ENCODE measurements at regions not wholly inside any gene's neighbourhood (a gene's known extent, or its start where the extent isn't known, plus 50 kb on each side); places are given as distances from the start of the nearest gene placed in this dataset.

- no peaks in the 10 kb centered on the region for H3K9me3 ChIP-seq (ENCODE audit: control insufficient read depth, low read length)
- no peak overlapping the region for H3K4me3 ChIP-seq (ENCODE audit: insufficient read depth, low read depth, low read length, poor library complexity, severe bottlenecking)
- no peaks in the 10 kb centered on the region for H3K27me3 ChIP-seq (replicated peaks; ENCODE audit: control insufficient read depth, insufficient read depth, low read length, poor library complexity, severe bottlenecking)
- no peak for DNase-seq
- no peak overlapping the region for H3K27ac ChIP-seq (ENCODE audit: insufficient read depth, low read length, poor library complexity, severe bottlenecking)
- H3K4me1 ChIP-seq (ENCODE audit: control insufficient read depth, insufficient read depth, low read length, poor library complexity, severe bottlenecking), result no peaks in the 10 kb centered on the region
- H3K36me3 ChIP-seq (ENCODE audit: control insufficient read depth, insufficient read depth, low read length), result no peaks in the 10 kb centered on the region
Observed at GRCh38 chr21:28099001-28099705, 893.5 kb downstream of the LTN1 start.

- no peaks in the 10 kb centered on the region for H3K9me3 ChIP-seq (ENCODE audit: control insufficient read depth, low read length)
- no peak for DNase-seq
- no peaks in the 10 kb centered on the region for H3K27me3 ChIP-seq (replicated peaks; ENCODE audit: control insufficient read depth, insufficient read depth, low read length, poor library complexity, severe bottlenecking)
- no peaks in the 10 kb centered on the region for H3K4me1 ChIP-seq (ENCODE audit: control insufficient read depth, insufficient read depth, low read length, poor library complexity, severe bottlenecking)
- H3K36me3 ChIP-seq (ENCODE audit: control insufficient read depth, insufficient read depth, low read length), result no peaks in the 10 kb centered on the region
- no peak overlapping the region for H3K4me3 ChIP-seq (ENCODE audit: insufficient read depth, low read depth, low read length, poor library complexity, severe bottlenecking)
- H3K27ac ChIP-seq (ENCODE audit: insufficient read depth, low read length, poor library complexity, severe bottlenecking), result no peak overlapping the region
Observed at GRCh38 chr21:28091466-28091865, 901.2 kb downstream of the LTN1 start.

GRCh38 chr21:28090546-28090945 lies 902.1 kb downstream of the LTN1 start:
- no peak for DNase-seq
- Histone ChIP-seq H3K4me1 (ENCODE audit: control insufficient read depth, insufficient read depth, low read length, poor library complexity, severe bottlenecking) (no peaks in the 10 kb centered on the region), H3K27me3 (replicated peaks; ENCODE audit: control insufficient read depth, insufficient read depth, low read length, poor library complexity, severe bottlenecking) (no peaks in the 10 kb centered on the region), H3K36me3 (ENCODE audit: control insufficient read depth, insufficient read depth, low read length) (no peaks in the 10 kb centered on the region), H3K4me3 (ENCODE audit: insufficient read depth, low read depth, low read length, poor library complexity, severe bottlenecking) (no peak overlapping the region), H3K27ac (ENCODE audit: insufficient read depth, low read length, poor library complexity, severe bottlenecking) (no peak overlapping the region), H3K9me3 (ENCODE audit: control insufficient read depth, low read length) (no peaks in the 10 kb centered on the region)

- no peak overlapping the region for H3K4me3 ChIP-seq (ENCODE audit: insufficient read depth, low read depth, low read length, poor library complexity, severe bottlenecking)
Observed at GRCh38 chr21:28089599-28090441, 902.9 kb downstream of the LTN1 start.

GRCh38 chr21:28086861-28087581 lies 905.7 kb downstream of the LTN1 start:
- Histone ChIP-seq H3K27me3 (replicated peaks; ENCODE audit: control insufficient read depth, insufficient read depth, low read length, poor library complexity, severe bottlenecking) (no peaks in the 10 kb centered on the region), H3K4me3 (ENCODE audit: insufficient read depth, low read depth, low read length, poor library complexity, severe bottlenecking) (no peak overlapping the region), H3K36me3 (ENCODE audit: control insufficient read depth, insufficient read depth, low read length) (no peaks in the 10 kb centered on the region), H3K27ac (ENCODE audit: insufficient read depth, low read length, poor library complexity, severe bottlenecking) (no peak overlapping the region), H3K9me3 (ENCODE audit: control insufficient read depth, low read length) (no peaks in the 10 kb centered on the region), H3K4me1 (ENCODE audit: control insufficient read depth, insufficient read depth, low read length, poor library complexity, severe bottlenecking) (no peaks in the 10 kb centered on the region)
- DNase-seq, result no peak

More at GRCh38 chr21:28089599-28090441, 902.9 kb downstream of the LTN1 start:
- Histone ChIP-seq H3K4me1 (ENCODE audit: control insufficient read depth, insufficient read depth, low read length, poor library complexity, severe bottlenecking) (no peaks in the 10 kb centered on the region), H3K36me3 (ENCODE audit: control insufficient read depth, insufficient read depth, low read length) (no peaks in the 10 kb centered on the region), H3K27me3 (replicated peaks; ENCODE audit: control insufficient read depth, insufficient read depth, low read length, poor library complexity, severe bottlenecking) (no peaks in the 10 kb centered on the region), H3K9me3 (ENCODE audit: control insufficient read depth, low read length) (no peaks in the 10 kb centered on the region), H3K27ac (ENCODE audit: insufficient read depth, low read length, poor library complexity, severe bottlenecking) (no peak overlapping the region)
- no peak for DNase-seq

- DNase-seq, result no peak
- Histone ChIP-seq H3K27me3 (replicated peaks; ENCODE audit: control insufficient read depth, insufficient read depth, low read length, poor library complexity, severe bottlenecking) (no peaks in the 10 kb centered on the region), H3K9me3 (ENCODE audit: control insufficient read depth, low read length) (no peaks in the 10 kb centered on the region), H3K36me3 (ENCODE audit: control insufficient read depth, insufficient read depth, low read length) (no peaks in the 10 kb centered on the region), H3K27ac (ENCODE audit: insufficient read depth, low read length, poor library complexity, severe bottlenecking) (no peak overlapping the region), H3K4me1 (ENCODE audit: control insufficient read depth, insufficient read depth, low read length, poor library complexity, severe bottlenecking) (no peaks in the 10 kb centered on the region), H3K4me3 (ENCODE audit: insufficient read depth, low read depth, low read length, poor library complexity, severe bottlenecking) (no peak overlapping the region)
Observed at GRCh38 chr21:28084951-28085350, 907.7 kb downstream of the LTN1 start.

- no peak for DNase-seq
- Histone ChIP-seq H3K4me1 (ENCODE audit: control insufficient read depth, insufficient read depth, low read length, poor library complexity, severe bottlenecking) (no peaks in the 10 kb centered on the region), H3K27me3 (replicated peaks; ENCODE audit: control insufficient read depth, insufficient read depth, low read length, poor library complexity, severe bottlenecking) (no peaks in the 10 kb centered on the region), H3K36me3 (ENCODE audit: control insufficient read depth, insufficient read depth, low read length) (no peaks in the 10 kb centered on the region), H3K27ac (ENCODE audit: insufficient read depth, low read length, poor library complexity, severe bottlenecking) (no peak overlapping the region), H3K4me3 (ENCODE audit: insufficient read depth, low read depth, low read length, poor library complexity, severe bottlenecking) (no peak overlapping the region), H3K9me3 (ENCODE audit: control insufficient read depth, low read length) (no peaks in the 10 kb centered on the region)
Observed at GRCh38 chr21:28083350-28083749, 909.3 kb downstream of the LTN1 start.

DNA sequence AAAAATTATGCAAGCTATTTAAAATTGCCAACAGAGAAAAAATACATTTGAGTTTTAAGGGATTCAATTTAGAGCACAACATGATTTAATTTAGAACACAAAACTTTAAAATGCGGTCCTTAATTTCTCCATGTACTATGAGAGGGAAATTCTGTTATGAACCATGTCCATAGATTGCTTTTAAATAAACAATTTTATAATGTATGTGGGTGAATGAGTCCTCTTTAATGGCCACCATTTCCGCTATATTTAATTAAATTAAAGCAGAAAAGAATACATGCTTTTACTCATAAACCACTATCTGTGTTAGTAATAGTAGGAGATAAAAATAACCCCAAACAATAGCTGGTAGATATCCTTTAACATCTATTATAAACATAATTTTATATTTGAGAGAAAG lies 914.6 kb downstream of the LTN1 start:
- no peaks in the 10 kb centered on the region for H3K36me3 ChIP-seq (ENCODE audit: control insufficient read depth, insufficient read depth, low read length)
- DNase-seq, result no peak
- H3K4me1 ChIP-seq (ENCODE audit: control insufficient read depth, insufficient read depth, low read length, poor library complexity, severe bottlenecking), result no peaks in the 10 kb centered on the region
- no peak overlapping the region for H3K27ac ChIP-seq (ENCODE audit: insufficient read depth, low read length, poor library complexity, severe bottlenecking)
- H3K27me3 ChIP-seq (replicated peaks; ENCODE audit: control insufficient read depth, insufficient read depth, low read length, poor library complexity, severe bottlenecking), result no peaks in the 10 kb centered on the region
- no peak overlapping the region for H3K4me3 ChIP-seq (ENCODE audit: insufficient read depth, low read depth, low read length, poor library complexity, severe bottlenecking)
- no peaks in the 10 kb centered on the region for H3K9me3 ChIP-seq (ENCODE audit: control insufficient read depth, low read length)

- no peaks in the 10 kb centered on the region for H3K27me3 ChIP-seq (replicated peaks; ENCODE audit: control insufficient read depth, insufficient read depth, low read length, poor library complexity, severe bottlenecking)
- H3K4me3 ChIP-seq (ENCODE audit: insufficient read depth, low read depth, low read length, poor library complexity, severe bottlenecking), result no peak overlapping the region
- DNase-seq, result no peak
- no peaks in the 10 kb centered on the region for H3K9me3 ChIP-seq (ENCODE audit: control insufficient read depth, low read length)
- no peaks in the 10 kb centered on the region for H3K4me1 ChIP-seq (ENCODE audit: control insufficient read depth, insufficient read depth, low read length, poor library complexity, severe bottlenecking)
- no peak overlapping the region for H3K27ac ChIP-seq (ENCODE audit: insufficient read depth, low read length, poor library complexity, severe bottlenecking)
- no peaks in the 10 kb centered on the region for H3K36me3 ChIP-seq (ENCODE audit: control insufficient read depth, insufficient read depth, low read length)
Observed at GRCh38 chr21:28074676-28075075, 918.0 kb downstream of the LTN1 start.

- no peaks in the 10 kb centered on the region for H3K4me1 ChIP-seq (ENCODE audit: control insufficient read depth, insufficient read depth, low read length, poor library complexity, severe bottlenecking)
- H3K27me3 ChIP-seq (replicated peaks; ENCODE audit: control insufficient read depth, insufficient read depth, low read length, poor library complexity, severe bottlenecking), result no peaks in the 10 kb centered on the region
- no peaks in the 10 kb centered on the region for H3K9me3 ChIP-seq (ENCODE audit: control insufficient read depth, low read length)
- H3K4me3 ChIP-seq (ENCODE audit: insufficient read depth, low read depth, low read length, poor library complexity, severe bottlenecking), result no peak overlapping the region
- no peaks in the 10 kb centered on the region for H3K36me3 ChIP-seq (ENCODE audit: control insufficient read depth, insufficient read depth, low read length)
- no peak for DNase-seq
- H3K27ac ChIP-seq (ENCODE audit: insufficient read depth, low read length, poor library complexity, severe bottlenecking), result no peak overlapping the region
Observed at GRCh38 chr21:28072601-28073000, 920.1 kb downstream of the LTN1 start.

Data from effector memory CD4-positive, alpha-beta T cell (primary cell).